ENCODE measurements at regions not wholly inside any gene's neighbourhood (a gene's known extent, or its start where the extent isn't known, plus 50 kb on each side); places are given as distances from the start of the nearest gene placed in this dataset.

DNA sequence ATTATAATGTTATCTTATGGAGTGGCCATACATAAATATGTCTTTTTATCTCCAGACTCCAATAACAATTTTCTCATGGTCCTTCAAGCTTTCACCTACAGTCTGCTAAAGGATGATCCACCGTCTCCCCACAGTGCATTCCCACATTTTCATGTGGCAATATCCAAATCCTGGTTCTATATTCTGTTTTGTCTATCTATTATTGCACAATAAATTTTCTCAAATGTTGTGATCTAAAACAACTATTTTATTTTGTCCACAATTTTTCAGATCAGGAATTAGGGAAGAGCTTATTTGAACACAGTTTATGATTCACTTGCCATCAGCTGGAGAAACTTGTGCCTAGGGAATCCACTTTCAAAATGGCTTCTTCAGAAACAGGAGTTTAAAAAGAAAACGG, 614.4 kb upstream of the TMEFF2 start:
- DNase-seq (ENCODE audit: low read depth, low spot score), result no peak
- Histone ChIP-seq H3K9me3 (ENCODE audit: control insufficient read depth, insufficient read depth, low read length) (no peaks in the 10 kb centered on the region), H3K4me1 (ENCODE audit: control insufficient read depth, insufficient read depth, low read length) (no peaks in the 10 kb centered on the region), H3K36me3 (ENCODE audit: control insufficient read depth, insufficient read depth, low read length) (no peaks in the 10 kb centered on the region), H3K27ac (ENCODE audit: low read length) (no peak overlapping the region), H3K27me3 (ENCODE audit: control insufficient read depth, insufficient read depth, low read length) (no peaks in the 10 kb centered on the region), H3K4me3 (ENCODE audit: low read length) (no peak overlapping the region)
- WGBS (ENCODE audit: insufficient coverage, insufficient read length), result no CpG with 5 or more reads among the region's 2 CpGs

DNA sequence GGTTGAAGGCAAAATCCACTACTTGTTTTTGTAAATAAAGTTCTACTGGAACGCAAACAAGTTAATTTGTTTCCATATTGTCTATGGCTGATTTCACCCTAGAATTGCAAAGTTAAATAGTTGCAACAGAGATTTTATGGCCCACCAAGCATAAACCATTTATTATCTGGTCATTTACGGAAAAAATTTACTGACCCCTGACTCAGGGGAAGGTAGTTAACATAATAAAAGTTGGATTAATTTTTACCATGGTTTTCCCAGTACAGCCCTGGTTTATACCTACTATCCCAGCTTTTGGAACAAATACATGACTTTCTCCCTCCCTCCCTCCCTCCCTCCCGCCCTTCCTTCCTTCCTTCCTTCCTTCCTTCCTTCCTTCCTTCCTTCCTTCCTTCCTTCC, 588.9 kb upstream of the TMEFF2 start:
- H3K4me1 ChIP-seq (ENCODE audit: control insufficient read depth, insufficient read depth, low read length), result no peaks in the 10 kb centered on the region
- WGBS (ENCODE audit: insufficient coverage, insufficient read length), result no CpG with 5 or more reads among the region's 3 CpGs
- H3K9me3 ChIP-seq (ENCODE audit: control insufficient read depth, insufficient read depth, low read length), result no peaks in the 10 kb centered on the region
- DNase-seq (ENCODE audit: low read depth, low spot score), result no peak
- no peaks in the 10 kb centered on the region for H3K36me3 ChIP-seq (ENCODE audit: control insufficient read depth, insufficient read depth, low read length)
- no peak overlapping the region for H3K27ac ChIP-seq (ENCODE audit: low read length)
- no peaks in the 10 kb centered on the region for H3K27me3 ChIP-seq (ENCODE audit: control insufficient read depth, insufficient read depth, low read length)
- H3K4me3 ChIP-seq (ENCODE audit: low read length), result no peak overlapping the region

DNA sequence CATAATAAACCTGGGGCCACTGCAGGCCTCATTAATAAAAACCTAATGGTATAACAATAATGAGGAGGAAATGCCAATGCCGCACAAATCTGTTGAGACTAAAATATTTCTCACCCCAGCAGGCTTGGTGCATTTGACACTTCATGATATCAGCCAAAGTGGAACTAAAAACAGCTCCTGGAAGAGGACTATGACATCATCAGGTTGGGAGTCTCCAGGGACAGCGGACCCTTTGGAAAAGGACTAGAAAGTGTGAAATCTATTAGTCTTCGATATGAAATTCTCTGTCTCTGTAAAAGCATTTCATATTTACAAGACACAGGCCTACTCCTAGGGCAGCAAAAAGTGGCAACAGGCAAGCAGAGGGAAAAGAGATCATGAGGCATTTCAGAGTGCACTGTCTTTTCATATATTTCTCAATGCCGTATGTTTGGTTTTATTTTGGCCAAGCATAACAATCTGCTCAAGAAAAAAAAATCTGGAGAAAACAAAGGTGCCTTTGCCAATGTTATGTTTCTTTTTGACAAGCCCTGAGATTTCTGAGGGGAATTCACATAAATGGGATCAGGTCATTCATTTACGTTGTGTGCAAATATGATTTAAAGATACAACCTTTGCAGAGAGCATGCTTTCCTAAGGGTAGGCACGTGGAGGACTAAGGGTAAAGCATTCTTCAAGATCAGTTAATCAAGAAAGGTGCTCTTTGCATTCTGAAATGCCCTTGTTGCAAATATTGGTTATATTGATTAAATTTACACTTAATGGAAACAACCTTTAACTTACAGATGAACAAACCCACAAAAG, 580.9 kb upstream of the TMEFF2 start:
- Histone ChIP-seq H3K36me3 (ENCODE audit: control insufficient read depth, insufficient read depth, low read length) (no peaks in the 10 kb centered on the region), H3K27ac (ENCODE audit: low read length) (no peak overlapping the region), H3K27me3 (ENCODE audit: control insufficient read depth, insufficient read depth, low read length) (no peaks in the 10 kb centered on the region), H3K4me3 (ENCODE audit: low read length) (no peak overlapping the region), H3K9me3 (ENCODE audit: control insufficient read depth, insufficient read depth, low read length) (no peaks in the 10 kb centered on the region), H3K4me1 (ENCODE audit: control insufficient read depth, insufficient read depth, low read length) (no peaks in the 10 kb centered on the region)
- no CpG with 5 or more reads among the region's 6 CpGs for WGBS (ENCODE audit: insufficient coverage, insufficient read length)
- no peak for DNase-seq (ENCODE audit: low read depth, low spot score)

GRCh38 chr2:192775011-192775410, 580.3 kb upstream of the TMEFF2 start:
- H3K4me1 ChIP-seq (ENCODE audit: control insufficient read depth, insufficient read depth, low read length), result no peaks in the 10 kb centered on the region
- WGBS (ENCODE audit: insufficient coverage, insufficient read length), result no CpG with 5 or more reads among the region's 4 CpGs
- no peak for DNase-seq (ENCODE audit: low read depth, low spot score)

DNA sequence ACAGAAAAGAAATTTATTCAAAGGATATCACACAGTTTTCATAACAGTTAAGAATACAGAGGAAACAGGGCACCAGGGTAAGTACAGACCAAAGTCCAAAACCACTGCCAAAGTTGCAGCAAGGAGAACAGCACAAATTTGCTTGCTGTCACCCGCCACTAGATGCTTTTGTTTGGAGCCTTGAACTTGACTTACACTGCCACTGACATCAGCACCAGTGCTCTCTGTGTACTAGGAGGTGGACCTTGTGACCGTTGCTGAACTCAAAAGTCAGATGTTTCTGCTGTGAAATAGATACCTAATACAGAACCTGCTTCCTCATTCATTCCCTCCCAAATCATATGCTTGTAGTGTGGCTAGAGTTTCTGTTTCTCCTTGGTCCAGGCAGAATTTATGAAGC, 578.3 kb upstream of the TMEFF2 start:
- WGBS (ENCODE audit: insufficient coverage, insufficient read length), result no CpG with 5 or more reads among the region's 2 CpGs
- H3K27me3 ChIP-seq (ENCODE audit: control insufficient read depth, insufficient read depth, low read length), result no peaks in the 10 kb centered on the region

More at GRCh38 chr2:192775011-192775410, 580.3 kb upstream of the TMEFF2 start:
- Histone ChIP-seq H3K27me3 (ENCODE audit: control insufficient read depth, insufficient read depth, low read length) (no peaks in the 10 kb centered on the region), H3K9me3 (ENCODE audit: control insufficient read depth, insufficient read depth, low read length) (no peaks in the 10 kb centered on the region), H3K36me3 (ENCODE audit: control insufficient read depth, insufficient read depth, low read length) (no peaks in the 10 kb centered on the region), H3K27ac (ENCODE audit: low read length) (no peak overlapping the region), H3K4me3 (ENCODE audit: low read length) (no peak overlapping the region)

GRCh38 chr2:192749611-192750200, 555.0 kb upstream of the TMEFF2 start:
- H3K4me3 ChIP-seq (ENCODE audit: low read length), result no peak overlapping the region
- H3K36me3 ChIP-seq (ENCODE audit: control insufficient read depth, insufficient read depth, low read length), result no peaks in the 10 kb centered on the region
- H3K4me1 ChIP-seq (ENCODE audit: control insufficient read depth, insufficient read depth, low read length), result no peaks in the 10 kb centered on the region
- WGBS (ENCODE audit: insufficient coverage, insufficient read length), result no CpG with 5 or more reads among the region's 1 CpG
- no peak overlapping the region for H3K27ac ChIP-seq (ENCODE audit: low read length)
- no peaks in the 10 kb centered on the region; the same call in 1 of the 2 replicates for H3K9me3 ChIP-seq (ENCODE audit: control insufficient read depth, insufficient read depth, low read length)
- no peak for DNase-seq (ENCODE audit: low read depth, low spot score)
- no peaks in the 10 kb centered on the region for H3K27me3 ChIP-seq (ENCODE audit: control insufficient read depth, insufficient read depth, low read length)

More for the DNA sequence above, 578.3 kb upstream of the TMEFF2 start:
- no peaks in the 10 kb centered on the region for H3K4me1 ChIP-seq (ENCODE audit: control insufficient read depth, insufficient read depth, low read length)
- no peak overlapping the region for H3K27ac ChIP-seq (ENCODE audit: low read length)
- no peaks in the 10 kb centered on the region for H3K36me3 ChIP-seq (ENCODE audit: control insufficient read depth, insufficient read depth, low read length)
- H3K9me3 ChIP-seq (ENCODE audit: control insufficient read depth, insufficient read depth, low read length), result no peaks in the 10 kb centered on the region
- H3K4me3 ChIP-seq (ENCODE audit: low read length), result no peak overlapping the region
- DNase-seq (ENCODE audit: low read depth, low spot score), result no peak

DNA sequence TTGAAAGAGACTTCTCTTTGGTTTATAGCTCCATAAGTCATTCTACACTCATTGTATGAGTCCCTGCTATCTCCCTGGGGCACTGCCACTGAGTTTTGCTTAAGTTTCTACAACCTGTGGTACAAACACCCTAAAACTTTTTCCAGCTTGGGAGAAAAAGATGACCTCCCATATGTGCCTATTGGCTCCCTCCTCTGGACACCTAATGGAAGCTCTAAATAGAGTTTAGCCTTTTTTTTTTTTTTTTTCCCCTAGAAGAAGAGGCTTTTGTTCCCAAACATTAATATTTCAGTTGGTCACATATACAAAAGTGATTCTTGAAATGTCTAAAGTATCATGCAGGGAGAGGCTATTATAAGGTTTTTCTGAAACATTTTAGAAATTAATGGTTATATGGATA, 547.2 kb upstream of the TMEFF2 start:
- Histone ChIP-seq H3K27ac (ENCODE audit: low read length) (no peak overlapping the region), H3K4me1 (ENCODE audit: control insufficient read depth, insufficient read depth, low read length) (no peaks in the 10 kb centered on the region), H3K27me3 (ENCODE audit: control insufficient read depth, insufficient read depth, low read length) (no peaks in the 10 kb centered on the region), H3K9me3 (ENCODE audit: control insufficient read depth, insufficient read depth, low read length) (no peaks in the 10 kb centered on the region), H3K4me3 (ENCODE audit: low read length) (no peak overlapping the region), H3K36me3 (ENCODE audit: control insufficient read depth, insufficient read depth, low read length) (no peaks in the 10 kb centered on the region)
- DNase-seq (ENCODE audit: low read depth, low spot score), result no peak

GRCh38 chr2:192735447-192735846, 540.7 kb upstream of the TMEFF2 start:
- Histone ChIP-seq H3K36me3 (ENCODE audit: control insufficient read depth, insufficient read depth, low read length) (no peaks in the 10 kb centered on the region), H3K27ac (ENCODE audit: low read length) (no peak overlapping the region), H3K4me1 (ENCODE audit: control insufficient read depth, insufficient read depth, low read length) (no peaks in the 10 kb centered on the region), H3K27me3 (ENCODE audit: control insufficient read depth, insufficient read depth, low read length) (no peaks in the 10 kb centered on the region), H3K4me3 (ENCODE audit: low read length) (no peak overlapping the region), H3K9me3 (ENCODE audit: control insufficient read depth, insufficient read depth, low read length) (no peaks in the 10 kb centered on the region)
- no peak for DNase-seq (ENCODE audit: low read depth, low spot score)
- WGBS (ENCODE audit: insufficient coverage, insufficient read length), result no CpG with 5 or more reads among the region's 3 CpGs

GRCh38 chr2:192729369-192729768, 534.6 kb upstream of the TMEFF2 start:
- DNase-seq (ENCODE audit: low read depth, low spot score), result no peak
- Histone ChIP-seq H3K4me1 (ENCODE audit: control insufficient read depth, insufficient read depth, low read length) (no peaks in the 10 kb centered on the region; the same call in 1 of the 2 replicates), H3K36me3 (ENCODE audit: control insufficient read depth, insufficient read depth, low read length) (no peaks in the 10 kb centered on the region), H3K4me3 (ENCODE audit: low read length) (no peak overlapping the region), H3K9me3 (ENCODE audit: control insufficient read depth, insufficient read depth, low read length) (no peaks in the 10 kb centered on the region), H3K27ac (ENCODE audit: low read length) (no peak overlapping the region), H3K27me3 (ENCODE audit: control insufficient read depth, insufficient read depth, low read length) (no peaks in the 10 kb centered on the region)
- WGBS (ENCODE audit: insufficient coverage, insufficient read length), result no CpG with 5 or more reads among the region's 2 CpGs

- WGBS (ENCODE audit: insufficient coverage, insufficient read length), result no CpG with 5 or more reads among the region's 1 CpG
- DNase-seq (ENCODE audit: low read depth, low spot score), result no peak
- H3K4me3 ChIP-seq (ENCODE audit: low read length), result no peak overlapping the region
- no peaks in the 10 kb centered on the region for H3K9me3 ChIP-seq (ENCODE audit: control insufficient read depth, insufficient read depth, low read length)
- no peaks in the 10 kb centered on the region for H3K36me3 ChIP-seq (ENCODE audit: control insufficient read depth, insufficient read depth, low read length)
- H3K27me3 ChIP-seq (ENCODE audit: control insufficient read depth, insufficient read depth, low read length), result no peaks in the 10 kb centered on the region
- H3K4me1 ChIP-seq (ENCODE audit: control insufficient read depth, insufficient read depth, low read length), result no peaks in the 10 kb centered on the region; the same call in 1 of the 2 replicates
- no peak overlapping the region for H3K27ac ChIP-seq (ENCODE audit: low read length)
Observed at GRCh38 chr2:192725991-192726390, 531.3 kb upstream of the TMEFF2 start.

- H3K4me1 ChIP-seq (ENCODE audit: control insufficient read depth, insufficient read depth, low read length), result no peaks in the 10 kb centered on the region
- H3K27me3 ChIP-seq (ENCODE audit: control insufficient read depth, insufficient read depth, low read length), result no peaks in the 10 kb centered on the region
- no peaks in the 10 kb centered on the region for H3K9me3 ChIP-seq (ENCODE audit: control insufficient read depth, insufficient read depth, low read length)
- H3K36me3 ChIP-seq (ENCODE audit: control insufficient read depth, insufficient read depth, low read length), result no peaks in the 10 kb centered on the region
- H3K27ac ChIP-seq (ENCODE audit: low read length), result no peak overlapping the region
- no peak for DNase-seq (ENCODE audit: low read depth, low spot score)
- H3K4me3 ChIP-seq (ENCODE audit: low read length), result no peak overlapping the region
Observed at GRCh38 chr2:192719629-192720028, 524.9 kb upstream of the TMEFF2 start.

All from iPS DF 6.9 (cell line).